GM23338 (cell line): ENCODE measurements at regions not wholly inside any gene's neighbourhood (a gene's known extent, or its start where the extent isn't known, plus 50 kb on each side); places are given as distances from the start of the nearest gene placed in this dataset.

ENCODE experiments used
- ATAC-seq: fragments of 200-7000 bp; cut with Tn5 transposase; 3 replicates; pipeline ENCODE4 v1.9.1; 2020
- DNase-seq: peaks from one replicate; pipeline ENCODE4 v3.0.0-alpha.2; 2015; ENCODE audit warnings: low spot score
- H2AFZ ChIP-seq: fragments of 200-600 bp; sonication (generic); 2 replicates; pipeline ENCODE4 v1.8.0; 2016; ENCODE audit warnings: antibody characterized with exemption, mild to moderate bottlenecking, moderate library complexity
- H3F3A ChIP-seq: fragments of 200-600 bp; sonication (generic); replicated peaks from 2 replicates; pipeline ENCODE4 v1.8.0; 2017; ENCODE audit warnings: antibody characterized with exemption, mixed run types, low read depth
- H3K27ac ChIP-seq: fragments of 200-600 bp; sonication (generic); 2 replicates; pipeline ENCODE4 v1.6.1; 2016; ENCODE audit warnings: low read depth
- H3K27me3 ChIP-seq: fragments of 200-600 bp; sonication (generic); 2 replicates; pipeline ENCODE4 v1.8.0; 2016; ENCODE audit warnings: mild to moderate bottlenecking, mixed run types, moderate library complexity; ENCODE audit not compliant: insufficient read depth
- H3K36me3 ChIP-seq: fragments of 200-600 bp; sonication (generic); 2 replicates; pipeline ENCODE4 v1.8.0; 2016; ENCODE audit warnings: mild to moderate bottlenecking; ENCODE audit not compliant: insufficient read depth
- H3K4me1 ChIP-seq: fragments of 200-600 bp; sonication (generic); 2 replicates; pipeline ENCODE4 v1.8.0; 2016; ENCODE audit warnings: mild to moderate bottlenecking, moderate library complexity; ENCODE audit not compliant: insufficient read depth
- H3K4me2 ChIP-seq: fragments of 200-600 bp; sonication (generic); 2 replicates; pipeline ENCODE4 v1.7.1; 2017; ENCODE audit warnings: mixed run types
- H3K4me3 ChIP-seq: fragments of 200-600 bp; sonication (generic); 2 replicates; pipeline ENCODE4 v1.6.1; 2016; ENCODE audit warnings: mixed run types
- H3K79me2 ChIP-seq: fragments of 200-600 bp; sonication (generic); replicated peaks from 2 replicates; pipeline ENCODE4 v1.8.0; 2017; ENCODE audit warnings: mild to moderate bottlenecking; ENCODE audit not compliant: insufficient read depth
- H3K9me2 ChIP-seq: fragments of 200-600 bp; sonication (generic); 2 replicates; pipeline ENCODE4 v1.8.0; 2017; ENCODE audit not compliant: insufficient read depth
- H4K20me1 ChIP-seq: fragments of 200-600 bp; sonication (generic); replicated peaks from 2 replicates; pipeline ENCODE4 v1.8.0; 2017; ENCODE audit warnings: mild to moderate bottlenecking; ENCODE audit not compliant: insufficient read depth
- H3K27ac Mint-ChIP-seq: 2 replicates; pipeline ENCODE4 v1.8.0; 2020; ENCODE audit warnings: inconsistent platforms, mild to moderate bottlenecking, moderate library complexity, mixed read lengths
- H3K27me3 Mint-ChIP-seq: 3 replicates; pipeline ENCODE4 v1.8.0; 2022; ENCODE audit warnings: low read depth, mild to moderate bottlenecking, moderate library complexity, mixed read lengths, inconsistent platforms; ENCODE audit not compliant: insufficient read depth, poor library complexity
- H3K36me3 Mint-ChIP-seq: 3 replicates; pipeline ENCODE4 v1.8.0; 2021; ENCODE audit warnings: low read depth, mild to moderate bottlenecking, inconsistent platforms, moderate library complexity, mixed read lengths
- H3K4me1 Mint-ChIP-seq: 3 replicates; pipeline ENCODE4 v1.8.0; 2020; ENCODE audit warnings: mild to moderate bottlenecking, inconsistent platforms, mixed read lengths
- H3K4me3 Mint-ChIP-seq: 3 replicates; pipeline ENCODE4 v1.8.0; 2021; ENCODE audit warnings: moderate library complexity, mild to moderate bottlenecking, inconsistent platforms, mixed read lengths
- H3K9me3 Mint-ChIP-seq: 3 replicates; pipeline ENCODE4 v1.8.0; 2020; ENCODE audit warnings: moderate library complexity, mild to moderate bottlenecking, inconsistent platforms, mixed read lengths
- CREB1 ChIP-seq: fragments of 250-450 bp; sonication (Bioruptor Pico); IDR thresholded peaks from 2 replicates; pipeline ENCODE4 v1.5.0; 2020; ENCODE audit warnings: low read depth, mild to moderate bottlenecking, moderate library complexity
- EZH2 ChIP-seq: fragments of 200-600 bp; sonication (generic); IDR thresholded peaks from one replicate; pipeline ENCODE4 v1.8.0; 2017; ENCODE audit warnings: antibody characterized with exemption, mild to moderate bottlenecking, low read depth; ENCODE audit not compliant: unreplicated experiment
- EZH2phosphoT487 ChIP-seq: fragments of 200-600 bp; sonication (generic); IDR thresholded peaks from one replicate; pipeline ENCODE4 v1.8.1; 2018; ENCODE audit warnings: antibody characterized with exemption; ENCODE audit not compliant: unreplicated experiment
- JUNB ChIP-seq: IDR thresholded peaks from one replicate; pipeline ENCODE4 v1.6.1; 2016; ENCODE audit warnings: antibody characterized with exemption; ENCODE audit not compliant: unreplicated experiment
- NANOG ChIP-seq: IDR thresholded peaks from 2 replicates; pipeline ENCODE4 v1.6.1; 2016; ENCODE audit warnings: antibody characterized with exemption, borderline replicate concordance
- POLR2AphosphoS5 ChIP-seq: IDR thresholded peaks from 2 replicates; pipeline ENCODE4 v1.6.1; 2016; ENCODE audit warnings: antibody characterized with exemption, low read depth
- STAT1 ChIP-seq: IDR thresholded peaks from one replicate; pipeline ENCODE4 v1.6.1; 2016; ENCODE audit warnings: antibody characterized with exemption; ENCODE audit not compliant: unreplicated experiment
- ZNF114 ChIP-seq: fragments of 250-450 bp; sonication (Bioruptor Pico); IDR thresholded peaks from 2 replicates; pipeline ENCODE4 v1.5.0; 2020; ENCODE audit warnings: mild to moderate bottlenecking, moderate library complexity
- ZNF331 ChIP-seq: fragments of 250-450 bp; sonication (Bioruptor Pico); IDR thresholded peaks from 2 replicates; pipeline ENCODE4 v1.5.0; 2020; ENCODE audit warnings: low read depth, mild to moderate bottlenecking, moderate library complexity
- TF ChIP-seq, protein P1 (sequence below): IDR thresholded peaks from 2 replicates; pipeline ENCODE4 v1.6.1; 2016; ENCODE audit warnings: antibody characterized with exemption
- TF ChIP-seq, protein P2 (sequence below): fragments of 250-450 bp; sonication (Bioruptor Pico); IDR thresholded peaks from 2 replicates; pipeline ENCODE4 v1.5.0; 2020; ENCODE audit warnings: mild to moderate bottlenecking, moderate library complexity
- TF ChIP-seq, protein P3 (sequence below): IDR thresholded peaks from one replicate; pipeline ENCODE4 v1.6.1; 2018; ENCODE audit warnings: antibody characterized with exemption; ENCODE audit not compliant: unreplicated experiment
- TF ChIP-seq, protein P4 (sequence below), 2 experiments: fragments of 200-600 bp in 1 of 2; sonication (generic) in 1 of 2; conservative IDR thresholded peaks; 2 replicates each; pipeline versions ENCODE4 v1.5.1 to v1.6.1; 2016 to 2017; ENCODE audit warnings: antibody characterized with exemption in 2 of 2, low read depth in 2 of 2, mild to moderate bottlenecking in 2 of 2, moderate library complexity in 1 of 2

DNA sequence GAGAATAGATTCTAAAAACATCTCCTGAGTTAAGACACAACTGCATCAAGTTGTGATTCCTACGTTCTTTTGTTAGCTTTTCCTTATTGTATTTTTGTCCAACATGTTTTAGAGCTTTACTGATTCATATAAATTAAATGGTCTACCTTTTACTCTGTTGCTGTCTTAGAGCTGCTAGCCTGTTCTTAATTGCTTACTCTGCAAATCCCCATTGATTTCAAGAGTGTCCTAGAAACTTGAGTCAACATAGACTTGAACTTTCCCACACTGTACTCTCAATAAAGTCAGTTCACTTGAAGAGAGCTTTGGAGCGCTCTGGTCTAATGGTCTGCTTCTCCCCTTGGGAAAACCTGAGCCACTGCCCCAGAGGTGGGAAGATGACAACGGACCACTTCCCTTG lies 343.9 kb downstream of the CCER1 start:
- no peaks in the 10 kb centered on the region for H3K9me2 ChIP-seq
- no peak overlapping the region for H2AFZ ChIP-seq
- no peaks in the 10 kb centered on the region for H3K27me3 ChIP-seq
- no peaks in the 10 kb centered on the region for H3F3A ChIP-seq
- no peaks in the 10 kb centered on the region for H4K20me1 ChIP-seq
- no peak overlapping the region for H3K27ac ChIP-seq
- H3K79me2 ChIP-seq: no peaks in the 10 kb centered on the region
- Mint-ChIP-seq H3K36me3 (no peaks in the 10 kb centered on the region), H3K27me3 (no peaks in the 10 kb centered on the region), H3K9me3 (no peaks in the 10 kb centered on the region), H3K4me3 (no peak overlapping the region), H3K4me1 (no peaks in the 10 kb centered on the region), H3K27ac (no peak overlapping the region)
- TF ChIP-seq, protein P1, sequence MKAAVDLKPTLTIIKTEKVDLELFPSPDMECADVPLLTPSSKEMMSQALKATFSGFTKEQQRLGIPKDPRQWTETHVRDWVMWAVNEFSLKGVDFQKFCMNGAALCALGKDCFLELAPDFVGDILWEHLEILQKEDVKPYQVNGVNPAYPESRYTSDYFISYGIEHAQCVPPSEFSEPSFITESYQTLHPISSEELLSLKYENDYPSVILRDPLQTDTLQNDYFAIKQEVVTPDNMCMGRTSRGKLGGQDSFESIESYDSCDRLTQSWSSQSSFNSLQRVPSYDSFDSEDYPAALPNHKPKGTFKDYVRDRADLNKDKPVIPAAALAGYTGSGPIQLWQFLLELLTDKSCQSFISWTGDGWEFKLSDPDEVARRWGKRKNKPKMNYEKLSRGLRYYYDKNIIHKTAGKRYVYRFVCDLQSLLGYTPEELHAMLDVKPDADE: no peak
- TF ChIP-seq, protein P2, sequence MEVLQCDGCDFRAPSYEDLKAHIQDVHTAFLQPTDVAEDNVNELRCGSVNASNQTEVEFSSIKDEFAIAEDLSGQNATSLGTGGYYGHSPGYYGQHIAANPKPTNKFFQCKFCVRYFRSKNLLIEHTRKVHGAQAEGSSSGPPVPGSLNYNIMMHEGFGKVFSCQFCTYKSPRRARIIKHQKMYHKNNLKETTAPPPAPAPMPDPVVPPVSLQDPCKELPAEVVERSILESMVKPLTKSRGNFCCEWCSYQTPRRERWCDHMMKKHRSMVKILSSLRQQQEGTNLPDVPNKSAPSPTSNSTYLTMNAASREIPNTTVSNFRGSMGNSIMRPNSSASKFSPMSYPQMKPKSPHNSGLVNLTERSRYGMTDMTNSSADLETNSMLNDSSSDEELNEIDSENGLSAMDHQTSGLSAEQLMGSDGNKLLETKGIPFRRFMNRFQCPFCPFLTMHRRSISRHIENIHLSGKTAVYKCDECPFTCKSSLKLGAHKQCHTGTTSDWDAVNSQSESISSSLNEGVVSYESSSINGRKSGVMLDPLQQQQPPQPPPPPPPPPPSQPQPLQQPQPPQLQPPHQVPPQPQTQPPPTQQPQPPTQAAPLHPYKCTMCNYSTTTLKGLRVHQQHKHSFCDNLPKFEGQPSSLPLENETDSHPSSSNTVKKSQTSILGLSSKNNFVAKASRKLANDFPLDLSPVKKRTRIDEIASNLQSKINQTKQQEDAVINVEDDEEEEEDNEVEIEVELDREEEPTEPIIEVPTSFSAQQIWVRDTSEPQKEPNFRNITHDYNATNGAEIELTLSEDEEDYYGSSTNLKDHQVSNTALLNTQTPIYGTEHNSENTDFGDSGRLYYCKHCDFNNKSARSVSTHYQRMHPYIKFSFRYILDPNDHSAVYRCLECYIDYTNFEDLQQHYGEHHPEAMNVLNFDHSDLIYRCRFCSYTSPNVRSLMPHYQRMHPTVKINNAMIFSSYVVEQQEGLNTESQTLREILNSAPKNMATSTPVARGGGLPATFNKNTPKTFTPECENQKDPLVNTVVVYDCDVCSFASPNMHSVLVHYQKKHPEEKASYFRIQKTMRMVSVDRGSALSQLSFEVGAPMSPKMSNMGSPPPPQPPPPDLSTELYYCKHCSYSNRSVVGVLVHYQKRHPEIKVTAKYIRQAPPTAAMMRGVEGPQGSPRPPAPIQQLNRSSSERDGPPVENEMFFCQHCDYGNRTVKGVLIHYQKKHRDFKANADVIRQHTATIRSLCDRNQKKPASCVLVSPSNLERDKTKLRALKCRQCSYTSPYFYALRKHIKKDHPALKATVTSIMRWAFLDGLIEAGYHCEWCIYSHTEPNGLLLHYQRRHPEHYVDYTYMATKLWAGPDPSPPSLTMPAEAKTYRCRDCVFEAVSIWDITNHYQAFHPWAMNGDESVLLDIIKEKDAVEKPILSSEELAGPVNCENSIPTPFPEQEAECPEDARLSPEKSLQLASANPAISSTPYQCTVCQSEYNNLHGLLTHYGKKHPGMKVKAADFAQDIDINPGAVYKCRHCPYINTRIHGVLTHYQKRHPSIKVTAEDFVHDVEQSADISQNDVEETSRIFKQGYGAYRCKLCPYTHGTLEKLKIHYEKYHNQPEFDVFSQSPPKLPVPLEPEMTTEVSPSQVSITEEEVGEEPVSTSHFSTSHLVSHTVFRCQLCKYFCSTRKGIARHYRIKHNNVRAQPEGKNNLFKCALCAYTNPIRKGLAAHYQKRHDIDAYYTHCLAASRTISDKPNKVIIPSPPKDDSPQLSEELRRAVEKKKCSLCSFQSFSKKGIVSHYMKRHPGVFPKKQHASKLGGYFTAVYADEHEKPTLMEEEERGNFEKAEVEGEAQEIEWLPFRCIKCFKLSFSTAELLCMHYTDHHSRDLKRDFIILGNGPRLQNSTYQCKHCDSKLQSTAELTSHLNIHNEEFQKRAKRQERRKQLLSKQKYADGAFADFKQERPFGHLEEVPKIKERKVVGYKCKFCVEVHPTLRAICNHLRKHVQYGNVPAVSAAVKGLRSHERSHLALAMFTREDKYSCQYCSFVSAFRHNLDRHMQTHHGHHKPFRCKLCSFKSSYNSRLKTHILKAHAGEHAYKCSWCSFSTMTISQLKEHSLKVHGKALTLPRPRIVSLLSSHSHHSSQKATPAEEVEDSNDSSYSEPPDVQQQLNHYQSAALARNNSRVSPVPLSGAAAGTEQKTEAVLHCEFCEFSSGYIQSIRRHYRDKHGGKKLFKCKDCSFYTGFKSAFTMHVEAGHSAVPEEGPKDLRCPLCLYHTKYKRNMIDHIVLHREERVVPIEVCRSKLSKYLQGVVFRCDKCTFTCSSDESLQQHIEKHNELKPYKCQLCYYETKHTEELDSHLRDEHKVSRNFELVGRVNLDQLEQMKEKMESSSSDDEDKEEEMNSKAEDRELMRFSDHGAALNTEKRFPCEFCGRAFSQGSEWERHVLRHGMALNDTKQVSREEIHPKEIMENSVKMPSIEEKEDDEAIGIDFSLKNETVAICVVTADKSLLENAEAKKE (CRISPR knock-in tag): no peak
- TF ChIP-seq JUNB: no peak
- TF ChIP-seq, protein P3, sequence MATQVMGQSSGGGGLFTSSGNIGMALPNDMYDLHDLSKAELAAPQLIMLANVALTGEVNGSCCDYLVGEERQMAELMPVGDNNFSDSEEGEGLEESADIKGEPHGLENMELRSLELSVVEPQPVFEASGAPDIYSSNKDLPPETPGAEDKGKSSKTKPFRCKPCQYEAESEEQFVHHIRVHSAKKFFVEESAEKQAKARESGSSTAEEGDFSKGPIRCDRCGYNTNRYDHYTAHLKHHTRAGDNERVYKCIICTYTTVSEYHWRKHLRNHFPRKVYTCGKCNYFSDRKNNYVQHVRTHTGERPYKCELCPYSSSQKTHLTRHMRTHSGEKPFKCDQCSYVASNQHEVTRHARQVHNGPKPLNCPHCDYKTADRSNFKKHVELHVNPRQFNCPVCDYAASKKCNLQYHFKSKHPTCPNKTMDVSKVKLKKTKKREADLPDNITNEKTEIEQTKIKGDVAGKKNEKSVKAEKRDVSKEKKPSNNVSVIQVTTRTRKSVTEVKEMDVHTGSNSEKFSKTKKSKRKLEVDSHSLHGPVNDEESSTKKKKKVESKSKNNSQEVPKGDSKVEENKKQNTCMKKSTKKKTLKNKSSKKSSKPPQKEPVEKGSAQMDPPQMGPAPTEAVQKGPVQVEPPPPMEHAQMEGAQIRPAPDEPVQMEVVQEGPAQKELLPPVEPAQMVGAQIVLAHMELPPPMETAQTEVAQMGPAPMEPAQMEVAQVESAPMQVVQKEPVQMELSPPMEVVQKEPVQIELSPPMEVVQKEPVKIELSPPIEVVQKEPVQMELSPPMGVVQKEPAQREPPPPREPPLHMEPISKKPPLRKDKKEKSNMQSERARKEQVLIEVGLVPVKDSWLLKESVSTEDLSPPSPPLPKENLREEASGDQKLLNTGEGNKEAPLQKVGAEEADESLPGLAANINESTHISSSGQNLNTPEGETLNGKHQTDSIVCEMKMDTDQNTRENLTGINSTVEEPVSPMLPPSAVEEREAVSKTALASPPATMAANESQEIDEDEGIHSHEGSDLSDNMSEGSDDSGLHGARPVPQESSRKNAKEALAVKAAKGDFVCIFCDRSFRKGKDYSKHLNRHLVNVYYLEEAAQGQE: no peak
- TF ChIP-seq EZH2phosphoT487: no peak
- no peak for TF ChIP-seq NANOG
- no peak for TF ChIP-seq ZNF331
- no peak for TF ChIP-seq POLR2AphosphoS5
- TF ChIP-seq STAT1: no peak
- TF ChIP-seq EZH2: no peak
- no peak for TF ChIP-seq ZNF114
- no peak for TF ChIP-seq CREB1 (CRISPR knock-in tag)
- TF ChIP-seq, protein P4, sequence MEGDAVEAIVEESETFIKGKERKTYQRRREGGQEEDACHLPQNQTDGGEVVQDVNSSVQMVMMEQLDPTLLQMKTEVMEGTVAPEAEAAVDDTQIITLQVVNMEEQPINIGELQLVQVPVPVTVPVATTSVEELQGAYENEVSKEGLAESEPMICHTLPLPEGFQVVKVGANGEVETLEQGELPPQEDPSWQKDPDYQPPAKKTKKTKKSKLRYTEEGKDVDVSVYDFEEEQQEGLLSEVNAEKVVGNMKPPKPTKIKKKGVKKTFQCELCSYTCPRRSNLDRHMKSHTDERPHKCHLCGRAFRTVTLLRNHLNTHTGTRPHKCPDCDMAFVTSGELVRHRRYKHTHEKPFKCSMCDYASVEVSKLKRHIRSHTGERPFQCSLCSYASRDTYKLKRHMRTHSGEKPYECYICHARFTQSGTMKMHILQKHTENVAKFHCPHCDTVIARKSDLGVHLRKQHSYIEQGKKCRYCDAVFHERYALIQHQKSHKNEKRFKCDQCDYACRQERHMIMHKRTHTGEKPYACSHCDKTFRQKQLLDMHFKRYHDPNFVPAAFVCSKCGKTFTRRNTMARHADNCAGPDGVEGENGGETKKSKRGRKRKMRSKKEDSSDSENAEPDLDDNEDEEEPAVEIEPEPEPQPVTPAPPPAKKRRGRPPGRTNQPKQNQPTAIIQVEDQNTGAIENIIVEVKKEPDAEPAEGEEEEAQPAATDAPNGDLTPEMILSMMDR (conservative IDR thresholded peaks at IDR 0.05; ENCODE audit: low read depth in 2 of 2): no peak
- DNase-seq: no peak
- H3K4me1 ChIP-seq: no peaks in the 10 kb centered on the region
- no peak for ATAC-seq
- H3K4me3 ChIP-seq: no peak overlapping the region
- H3K4me2 ChIP-seq: no peak overlapping the region
- H3K36me3 ChIP-seq: no peaks in the 10 kb centered on the region
